Renal cortex interstitium (tissue), 11 donors: ENCODE measurements at regions not wholly inside any gene's neighbourhood (a gene's known extent, or its start where the extent isn't known, plus 50 kb on each side); places are given as distances from the start of the nearest gene placed in this dataset.
"Not testable (repeated sequence)": the region's sequence is repeated elsewhere in the genome, so short reads cannot be mapped to it uniquely, and the experiment has no call there.

Source experiments
- DNase-seq, 11 donors: peaks; one replicate each; pipeline ENCODE4 v3.0.0-alpha.2; 2013; ENCODE audit warnings: low read depth in 9 of 11, low spot score in 4 of 11; ENCODE audit errors: extremely low read depth in 1 of 11

- not testable (repeated sequence) for DNase-seq
These were observed 52.3 kb downstream of the SEPTIN7 start for GRCh38 chr7:35853194-35853593.

GRCh38 chr7:35854311-35854710 lies 53.5 kb downstream of the SEPTIN7 start:
- no peak for DNase-seq

GRCh38 chr7:35856175-35856574 lies 55.3 kb downstream of the SEPTIN7 start:
- DNase-seq: no peak

GRCh38 chr7:35860664-35861063 lies 59.8 kb downstream of the SEPTIN7 start:
- no peak for DNase-seq

- DNase-seq: no peak
These were observed 64.4 kb downstream of the SEPTIN7 start for GRCh38 chr7:35865287-35865686.

- no peak for DNase-seq
These were observed 65.3 kb downstream of the SEPTIN7 start for GRCh38 chr7:35866186-35866585.

GRCh38 chr7:35869117-35869516 lies 68.3 kb downstream of the SEPTIN7 start:
- DNase-seq: not testable (repeated sequence)

- peak in 1 of 11 donors; percentile 2 for DNase-seq
These were observed 69.0 kb downstream of the SEPTIN7 start for GRCh38 chr7:35869810-35870209.

GRCh38 chr7:35871856-35872255 lies 71.0 kb downstream of the SEPTIN7 start:
- DNase-seq: no peak

GRCh38 chr7:35874886-35875285 lies 74.0 kb downstream of the SEPTIN7 start:
- no peak for DNase-seq

GRCh38 chr7:35875292-35875691 lies 74.4 kb downstream of the SEPTIN7 start:
- DNase-seq: no peak

GRCh38 chr7:35878351-35878750 lies 77.5 kb downstream of the SEPTIN7 start:
- DNase-seq: no peak

- DNase-seq: not testable (repeated sequence)
These were observed 86.6 kb downstream of the SEPTIN7 start for GRCh38 chr7:35887430-35887829.

GRCh38 chr7:35889001-35889400 lies 88.1 kb downstream of the SEPTIN7 start:
- DNase-seq: no peak

- DNase-seq: no peak
These were observed 89.0 kb downstream of the SEPTIN7 start for GRCh38 chr7:35889870-35890269.

GRCh38 chr7:35891004-35891830 lies 90.4 kb downstream of the SEPTIN7 start:
- no peak for DNase-seq

- DNase-seq: no peak
These were observed 92.8 kb downstream of the SEPTIN7 start for GRCh38 chr7:35893649-35894048.

- no peak for DNase-seq
These were observed 93.9 kb downstream of the SEPTIN7 start for GRCh38 chr7:35894721-35895120.

GRCh38 chr7:35900651-35901050 lies 99.8 kb downstream of the SEPTIN7 start:
- DNase-seq: no peak

- no peak for DNase-seq
These were observed 104.7 kb downstream of the SEPTIN7 start for GRCh38 chr7:35905555-35905954.
